Fibroblast of lung (primary cell): ENCODE measurements at regions not wholly inside any gene's neighbourhood (a gene's known extent, or its start where the extent isn't known, plus 50 kb on each side); places are given as distances from the start of the nearest gene placed in this dataset.

Experiments used
- DNase-seq, 2 donors: peaks; one replicate each; pipeline versions ENCODE4 v3.0.0 to v3.0.0-alpha.2; 2010; ENCODE audit warnings: low read depth in 2 of 2
- H2AFZ ChIP-seq: 2 replicates; pipeline ENCODE4 v1.5.1; 2012; ENCODE audit warnings: low read length, control low read depth, inconsistent platforms
- H3K27ac ChIP-seq: 2 replicates; pipeline ENCODE4 v1.5.1; 2011; ENCODE audit warnings: low read length, control low read depth; ENCODE audit not compliant: insufficient read depth
- H3K27me3 ChIP-seq: 2 replicates; pipeline ENCODE4 v1.5.1; 2011; ENCODE audit warnings: mild to moderate bottlenecking, low read length; ENCODE audit not compliant: control insufficient read depth, insufficient read depth
- H3K36me3 ChIP-seq: 2 replicates; pipeline ENCODE4 v1.5.1; 2011; ENCODE audit warnings: low read length; ENCODE audit not compliant: control insufficient read depth, insufficient read depth
- H3K4me1 ChIP-seq: 2 replicates; pipeline ENCODE4 v1.5.1; 2011; ENCODE audit warnings: low read length; ENCODE audit not compliant: control insufficient read depth, insufficient read depth; ENCODE audit errors: extremely low read depth
- H3K4me2 ChIP-seq: 2 replicates; pipeline ENCODE4 v1.5.1; 2011; ENCODE audit warnings: low read length, control low read depth; ENCODE audit not compliant: insufficient read depth; ENCODE audit errors: extremely low read depth
- H3K4me3 ChIP-seq, 4 experiments: fragments of 200-600 bp in 1 of 4; sonication (generic) in 1 of 4; replicated peaks in 1 of 4; 2 replicates each; pipeline ENCODE4 v1.5.1; 2011 to 2016; ENCODE audit warnings: low read length in 4 of 4, low read depth in 3 of 4, mild to moderate bottlenecking in 3 of 4, control low read depth in 2 of 4, inconsistent platforms in 1 of 4, mixed read lengths in 1 of 4; ENCODE audit not compliant: insufficient read depth in 1 of 4; ENCODE audit errors: control extremely low read depth in 1 of 4
- H3K79me2 ChIP-seq: 2 replicates; pipeline ENCODE4 v1.5.1; 2012; ENCODE audit warnings: mild to moderate bottlenecking, low read length, inconsistent platforms; ENCODE audit not compliant: control insufficient read depth, insufficient read depth
- H3K9ac ChIP-seq: 2 replicates; pipeline ENCODE4 v1.5.1; 2011; ENCODE audit warnings: mild to moderate bottlenecking, low read length, control low read depth; ENCODE audit not compliant: insufficient read depth
- H3K9me3 ChIP-seq: 2 replicates; pipeline ENCODE4 v1.5.1; 2012; ENCODE audit warnings: low read depth, low read length; ENCODE audit not compliant: control insufficient read depth, insufficient read depth
- H4K20me1 ChIP-seq: 2 replicates; pipeline ENCODE4 v1.5.1; 2011; ENCODE audit warnings: low read length; ENCODE audit not compliant: control insufficient read depth, insufficient read depth; ENCODE audit errors: extremely low read depth
- EZH2 ChIP-seq: IDR thresholded peaks from 2 replicates; pipeline ENCODE4 v1.5.1; 2012; ENCODE audit warnings: low read length, control low read depth, mild to moderate bottlenecking; ENCODE audit errors: missing control alignments
- TF ChIP-seq, protein P1 (sequence below), 2 donors: IDR thresholded peaks in 1 of 2; conservative IDR thresholded peaks in 1 of 2; 1 replicate in 1 of 2; 2 replicates in 1 of 2; pipeline ENCODE4 v1.5.1; 2011 to 2012; ENCODE audit warnings: low read length in 2 of 2, control low read depth in 1 of 2, inconsistent platforms in 1 of 2, low read depth in 1 of 2, mild to moderate bottlenecking in 1 of 2

DNA sequence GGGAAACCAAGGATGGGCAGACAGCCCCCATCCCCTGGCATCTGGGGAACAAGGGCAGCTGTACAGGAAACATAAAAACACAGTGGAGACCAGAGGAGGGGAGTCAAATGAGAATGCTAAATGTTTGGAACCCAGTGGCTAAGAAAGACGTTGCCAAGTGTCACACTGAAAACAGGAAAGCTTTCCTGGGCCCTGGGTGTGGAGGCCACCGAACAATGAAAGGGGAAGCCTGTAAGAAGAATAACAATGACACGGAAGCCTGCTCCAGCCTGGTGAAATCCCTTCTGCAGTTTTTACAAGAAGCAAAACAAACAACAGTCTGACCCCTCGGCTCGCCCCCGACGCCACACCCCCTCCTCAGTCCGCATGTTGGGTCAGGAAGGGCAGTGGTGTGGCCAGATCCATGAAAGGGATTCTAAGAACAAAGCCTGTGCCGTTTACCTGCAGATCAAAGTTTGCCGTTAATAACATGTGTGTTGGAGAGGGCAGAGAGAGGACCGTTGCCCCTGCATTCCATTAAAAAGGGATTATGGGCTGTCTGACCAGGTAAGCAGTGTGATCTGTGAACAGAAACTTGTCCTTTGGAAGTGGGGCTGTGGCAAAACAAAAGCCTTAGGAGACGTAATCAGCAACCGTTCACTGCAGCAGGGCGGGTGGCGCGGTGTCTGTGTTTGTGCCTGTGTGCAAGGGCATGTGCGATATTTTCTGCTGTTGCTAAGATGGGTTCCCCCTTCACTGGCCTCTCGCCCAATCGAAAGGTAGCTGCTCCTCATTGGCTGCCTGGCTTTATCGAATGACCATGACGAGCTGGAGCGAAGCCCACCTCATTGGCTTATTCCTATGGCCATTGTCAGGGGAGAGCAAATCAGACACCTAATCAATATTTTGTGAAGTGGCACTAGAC, 113.7 kb upstream of the BLID start:
- Histone ChIP-seq H2AFZ (peak overlapping the region; percentile 9), H3K27ac (peak overlapping the region; percentile 63), H3K4me2 (peak overlapping the region; percentile 23), H3K4me1 (peaks cover 27% of the 10 kb centered on the region), H3K9me3 (no peaks in the 10 kb centered on the region), H3K4me3 (no peak overlapping the region), H4K20me1 (no peaks in the 10 kb centered on the region), H3K36me3 (no peaks in the 10 kb centered on the region), H3K27me3 (no peaks in the 10 kb centered on the region), H3K79me2 (no peaks in the 10 kb centered on the region), H3K9ac (peak overlapping the region; percentile 26)
- TF ChIP-seq EZH2: no peak
- TF ChIP-seq, protein P1, sequence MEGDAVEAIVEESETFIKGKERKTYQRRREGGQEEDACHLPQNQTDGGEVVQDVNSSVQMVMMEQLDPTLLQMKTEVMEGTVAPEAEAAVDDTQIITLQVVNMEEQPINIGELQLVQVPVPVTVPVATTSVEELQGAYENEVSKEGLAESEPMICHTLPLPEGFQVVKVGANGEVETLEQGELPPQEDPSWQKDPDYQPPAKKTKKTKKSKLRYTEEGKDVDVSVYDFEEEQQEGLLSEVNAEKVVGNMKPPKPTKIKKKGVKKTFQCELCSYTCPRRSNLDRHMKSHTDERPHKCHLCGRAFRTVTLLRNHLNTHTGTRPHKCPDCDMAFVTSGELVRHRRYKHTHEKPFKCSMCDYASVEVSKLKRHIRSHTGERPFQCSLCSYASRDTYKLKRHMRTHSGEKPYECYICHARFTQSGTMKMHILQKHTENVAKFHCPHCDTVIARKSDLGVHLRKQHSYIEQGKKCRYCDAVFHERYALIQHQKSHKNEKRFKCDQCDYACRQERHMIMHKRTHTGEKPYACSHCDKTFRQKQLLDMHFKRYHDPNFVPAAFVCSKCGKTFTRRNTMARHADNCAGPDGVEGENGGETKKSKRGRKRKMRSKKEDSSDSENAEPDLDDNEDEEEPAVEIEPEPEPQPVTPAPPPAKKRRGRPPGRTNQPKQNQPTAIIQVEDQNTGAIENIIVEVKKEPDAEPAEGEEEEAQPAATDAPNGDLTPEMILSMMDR (conservative IDR thresholded peaks at IDR 0.05 in 1 of 2, IDR thresholded peaks at IDR 0.05 in 1 of 2; ENCODE audit: low read depth in 1 of 2, low read length in 2 of 2): no peak
- peak in 1 of 2 donors; percentile 49 for DNase-seq

DNA sequence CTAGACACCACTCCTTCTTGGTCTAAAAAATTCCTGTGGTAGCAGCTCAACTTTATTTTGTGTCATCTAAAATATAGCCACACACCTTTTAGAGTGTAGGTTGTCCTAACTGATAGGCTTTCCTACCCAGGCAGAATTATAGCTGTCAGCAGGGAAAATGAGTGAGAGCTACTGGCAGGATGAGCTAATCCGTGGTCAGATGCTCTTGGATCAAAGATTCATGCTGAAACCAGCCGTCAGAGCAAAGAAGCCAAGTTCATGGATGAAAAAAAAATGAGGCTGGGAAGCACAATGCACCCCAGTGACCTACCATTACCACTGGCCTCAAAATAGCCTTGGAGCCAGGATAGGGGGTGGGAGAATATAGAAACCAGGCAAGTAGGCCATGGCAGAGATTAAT, 113.1 kb upstream of the BLID start:
- no peaks in the 10 kb centered on the region for H4K20me1 ChIP-seq
- peak overlapping the region; percentile 23 for H3K4me2 ChIP-seq
- no peaks in the 10 kb centered on the region for H3K9me3 ChIP-seq
- TF ChIP-seq EZH2: no peak
- TF ChIP-seq, protein P1 (conservative IDR thresholded peaks at IDR 0.05 in 1 of 2, IDR thresholded peaks at IDR 0.05 in 1 of 2; ENCODE audit: low read depth in 1 of 2, low read length in 2 of 2): no peak
- H3K4me3 ChIP-seq: no peak overlapping the region
- H2AFZ ChIP-seq: no peak overlapping the region
- no peaks in the 10 kb centered on the region for H3K27me3 ChIP-seq
- peak; percentile 79 for DNase-seq
- H3K79me2 ChIP-seq: no peaks in the 10 kb centered on the region
- no peaks in the 10 kb centered on the region for H3K36me3 ChIP-seq
- peak overlapping the region; percentile 63 for H3K27ac ChIP-seq
- no peak overlapping the region for H3K9ac ChIP-seq
- H3K4me1 ChIP-seq: peaks cover 21% of the 10 kb centered on the region

DNA sequence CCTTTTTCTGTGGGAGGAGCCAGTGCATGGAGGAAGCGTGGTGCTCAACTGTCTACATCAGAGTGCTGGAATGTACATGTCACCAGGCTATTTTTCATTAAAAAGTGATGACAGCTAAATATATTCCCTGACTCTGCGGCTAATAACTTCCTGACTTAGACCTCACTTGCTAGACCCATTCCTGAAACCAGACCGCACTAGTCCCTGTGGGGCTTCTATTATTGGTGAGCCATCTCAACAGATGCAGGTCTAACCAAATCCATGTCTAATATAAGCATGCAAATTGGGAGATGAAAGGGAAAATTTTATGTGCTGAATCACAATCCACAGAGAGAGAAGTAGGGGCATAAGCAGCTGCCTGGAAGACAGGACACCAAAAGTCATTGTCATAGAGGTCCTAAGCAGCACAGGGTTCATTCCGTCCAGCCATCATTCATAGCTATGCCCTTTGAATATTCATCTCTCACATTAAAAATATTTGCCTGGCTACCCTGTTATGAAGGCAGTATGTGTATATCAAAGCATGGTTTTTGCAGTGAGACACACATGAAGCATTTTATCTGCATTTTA, 110.9 kb upstream of the BLID start:
- TF ChIP-seq, protein P1 (conservative IDR thresholded peaks at IDR 0.05 in 1 of 2, IDR thresholded peaks at IDR 0.05 in 1 of 2; ENCODE audit: low read depth in 1 of 2, low read length in 2 of 2): no peak
- TF ChIP-seq EZH2: no peak
- no peaks in the 10 kb centered on the region for H3K9me3 ChIP-seq
- H3K4me1 ChIP-seq: peaks cover 16% of the 10 kb centered on the region
- H3K9ac ChIP-seq: no peak overlapping the region
- no peak overlapping the region for H2AFZ ChIP-seq
- H3K27me3 ChIP-seq: no peaks in the 10 kb centered on the region
- peak in 1 of 2 donors; percentile 86 for DNase-seq
- H4K20me1 ChIP-seq: no peaks in the 10 kb centered on the region
- no peak overlapping the region for H3K27ac ChIP-seq
- H3K4me2 ChIP-seq: no peak overlapping the region
- no peak overlapping the region for H3K4me3 ChIP-seq
- no peaks in the 10 kb centered on the region for H3K36me3 ChIP-seq
- no peaks in the 10 kb centered on the region for H3K79me2 ChIP-seq
